ENCODE measurements at regions not wholly inside any gene's neighbourhood (a gene's known extent, or its start where the extent isn't known, plus 50 kb on each side); places are given as distances from the start of the nearest gene placed in this dataset.
"Not testable (repeated sequence)": the region's sequence is repeated elsewhere in the genome, so short reads cannot be mapped to it uniquely, and the experiment has no call there.

DNA sequence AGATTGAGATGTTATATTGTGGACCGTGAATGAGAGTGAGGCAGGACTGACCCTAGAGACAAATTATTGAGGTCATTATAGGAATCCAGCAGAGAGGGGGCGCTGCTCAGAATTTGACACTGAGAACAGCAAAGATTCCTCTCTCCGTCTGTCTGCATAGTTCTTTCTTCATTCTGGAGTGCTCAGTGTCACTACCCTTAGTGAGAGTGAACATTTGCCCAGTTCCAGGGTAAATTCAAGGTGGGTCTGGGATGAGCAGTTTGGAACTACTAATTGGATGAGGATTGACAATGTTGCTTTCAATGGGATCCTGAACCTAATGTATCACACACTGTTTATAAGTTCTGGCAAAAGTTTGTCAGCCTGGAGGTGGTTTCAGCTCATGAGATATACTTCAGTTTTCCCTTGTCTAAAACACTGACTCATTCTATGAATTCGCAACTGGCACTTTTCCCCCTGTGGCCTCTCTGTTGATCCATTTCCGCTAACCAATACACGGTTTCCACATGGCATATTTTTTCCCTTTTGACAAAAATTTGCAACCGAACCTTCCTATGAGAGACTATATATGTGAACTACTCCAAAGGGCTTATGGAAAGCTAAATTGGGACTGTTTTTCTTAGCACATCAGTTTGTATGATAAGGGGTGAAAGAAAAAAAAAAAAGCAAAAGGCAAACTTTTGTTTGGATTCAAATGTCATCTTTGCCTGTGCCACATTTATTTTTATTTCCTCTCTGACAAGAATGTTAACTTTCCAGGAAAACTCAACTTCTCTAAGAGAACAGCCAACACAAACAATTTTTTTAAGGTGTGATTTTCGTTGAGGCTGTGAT lies 1240.7 kb upstream of the WWC1 start:
- DNase-seq (ENCODE audit: low spot score), result no peak

- DNase-seq (ENCODE audit: low spot score), result no peak
These were observed 1240.1 kb upstream of the WWC1 start for GRCh38 chr5:167051402-167051768.

GRCh38 chr5:167052791-167053190 lies 1238.7 kb upstream of the WWC1 start:
- no peak for DNase-seq (ENCODE audit: low spot score)

GRCh38 chr5:167057665-167058064 lies 1233.8 kb upstream of the WWC1 start:
- no peak for DNase-seq (ENCODE audit: low spot score)

DNA sequence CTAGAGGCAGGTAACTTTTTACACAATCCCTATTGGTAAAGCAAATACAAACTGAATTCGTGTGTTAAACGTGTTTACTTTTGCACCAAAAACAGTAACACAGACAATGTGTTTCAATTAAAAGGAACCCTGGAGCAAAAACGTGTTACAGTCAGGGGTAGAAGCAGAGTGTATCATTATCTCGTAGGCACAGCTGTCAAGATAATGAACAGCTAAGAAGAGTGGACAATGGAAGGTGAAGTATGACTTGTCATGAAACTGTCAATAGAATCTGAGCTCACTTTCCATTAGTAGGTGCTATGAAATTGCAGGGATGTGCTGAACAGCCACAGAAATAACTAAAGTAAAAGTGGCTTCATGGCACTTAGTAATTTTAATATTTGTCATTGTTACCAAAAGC lies 1229.8 kb upstream of the WWC1 start:
- no peak for DNase-seq (ENCODE audit: low spot score)

- DNase-seq (ENCODE audit: low spot score), result no peak
These were observed 1228.3 kb upstream of the WWC1 start for GRCh38 chr5:167063116-167063515.

DNA sequence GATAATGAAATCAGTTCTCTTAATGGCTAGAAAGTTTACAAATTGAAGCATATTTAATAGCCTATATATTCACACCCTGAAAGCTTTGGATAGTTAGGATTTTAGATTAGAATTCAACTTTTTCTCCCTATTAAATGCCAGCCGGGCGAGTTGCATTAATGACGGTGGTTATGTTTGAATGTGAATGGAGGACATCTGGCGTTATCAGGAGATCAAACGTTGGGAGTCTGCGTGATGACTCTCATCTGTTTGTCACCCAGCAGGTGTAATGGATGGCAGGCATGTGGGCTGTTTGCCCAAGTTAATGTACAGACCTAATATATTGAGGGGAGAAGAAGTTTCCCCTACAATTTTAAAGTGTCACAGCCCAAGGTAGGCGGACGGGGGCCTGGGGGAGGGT lies 1227.7 kb upstream of the WWC1 start:
- DNase-seq (ENCODE audit: low spot score), result no peak

DNA sequence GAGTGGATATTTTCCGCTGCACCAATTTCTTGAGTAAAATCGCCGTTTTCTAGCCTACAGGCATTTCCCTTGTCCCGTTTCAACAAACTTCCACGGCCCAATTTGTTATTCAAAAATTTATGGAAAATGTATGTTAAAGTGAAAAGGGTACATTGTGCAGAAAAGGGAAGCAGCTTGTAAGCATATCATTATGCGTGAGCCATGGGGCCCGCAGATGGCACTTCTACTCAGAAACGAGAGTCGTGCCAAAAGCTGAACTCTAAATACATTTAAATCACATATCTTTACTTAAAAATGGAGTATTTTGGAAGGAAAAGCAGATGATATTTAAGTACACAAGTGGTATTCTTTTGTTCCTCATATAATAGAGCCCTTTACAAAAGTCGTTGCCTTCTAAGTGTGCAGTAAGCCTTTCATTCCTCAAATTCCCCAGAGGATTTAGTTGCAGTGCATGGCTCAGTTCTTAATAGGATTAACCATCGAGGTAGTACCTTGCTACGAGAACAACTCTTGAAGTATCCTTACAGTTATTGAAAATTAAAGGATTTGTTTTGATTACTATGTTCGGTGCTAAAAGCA lies 1227.2 kb upstream of the WWC1 start:
- DNase-seq (ENCODE audit: low spot score), result no peak

DNA sequence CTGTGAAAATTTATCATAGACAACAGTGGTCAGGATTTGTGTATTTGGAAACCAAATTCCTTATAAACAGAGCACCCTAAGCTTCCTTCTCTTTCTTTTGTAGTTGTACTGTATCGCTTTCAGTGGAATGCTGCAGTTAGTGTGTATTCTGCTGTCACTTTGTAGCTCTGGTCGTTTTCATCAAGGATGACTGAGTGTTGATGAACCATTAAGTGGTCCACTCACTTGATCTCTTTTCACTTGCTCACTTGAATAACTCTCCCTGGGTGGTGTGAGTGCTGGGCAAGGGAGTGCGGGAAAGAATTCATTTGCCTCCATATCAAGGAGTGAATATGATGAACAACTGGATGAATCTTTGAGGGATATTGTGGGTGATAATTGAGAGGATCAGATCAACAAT lies 1225.7 kb upstream of the WWC1 start:
- DNase-seq (ENCODE audit: low spot score), result no peak

GRCh38 chr5:167071981-167072610 lies 1219.3 kb upstream of the WWC1 start:
- no peak for DNase-seq (ENCODE audit: low spot score)

GRCh38 chr5:167081561-167081960 lies 1209.9 kb upstream of the WWC1 start:
- no peak for DNase-seq (ENCODE audit: low spot score)

- no peak for DNase-seq (ENCODE audit: low spot score)
These were observed 1194.6 kb upstream of the WWC1 start for GRCh38 chr5:167096816-167097215.

DNA sequence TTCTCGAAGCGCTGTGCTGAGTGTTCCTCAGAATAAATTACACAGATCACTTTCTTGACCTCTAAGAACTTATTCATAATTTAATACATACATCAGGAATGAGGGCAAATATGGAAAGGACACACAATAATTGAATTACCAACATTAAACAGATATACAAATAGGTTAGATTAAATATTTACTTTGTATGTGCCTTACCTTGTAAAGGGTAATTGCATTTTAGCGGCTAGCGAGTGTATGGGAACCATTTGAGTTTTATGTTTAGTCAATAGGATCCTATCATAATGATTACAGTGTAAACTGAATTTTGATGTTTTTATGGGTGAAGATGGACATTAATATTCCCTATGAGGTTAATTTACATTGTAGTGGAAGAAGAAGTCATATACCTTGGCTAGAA lies 1187.1 kb upstream of the WWC1 start:
- no peak for DNase-seq (ENCODE audit: low spot score)

DNA sequence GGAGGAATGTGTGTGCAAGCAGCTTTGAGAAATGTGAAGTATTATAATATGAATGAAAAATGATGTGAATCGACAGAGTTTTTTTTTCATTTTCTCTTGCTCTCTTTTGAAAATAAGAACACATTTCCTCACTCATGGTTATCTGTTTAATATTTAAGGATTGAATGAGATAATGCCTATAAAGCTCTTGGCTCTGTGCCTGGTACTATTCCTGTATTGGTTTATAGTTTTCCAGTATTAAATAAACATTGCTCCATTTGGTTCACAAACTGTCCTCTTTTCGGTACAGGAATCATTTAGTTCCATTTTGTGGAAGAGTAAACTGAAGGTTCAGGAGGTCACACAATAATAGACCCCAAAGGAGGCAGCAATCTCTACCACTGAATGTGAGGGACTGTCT lies 1185.5 kb upstream of the WWC1 start:
- no peak for DNase-seq (ENCODE audit: low spot score)

DNA sequence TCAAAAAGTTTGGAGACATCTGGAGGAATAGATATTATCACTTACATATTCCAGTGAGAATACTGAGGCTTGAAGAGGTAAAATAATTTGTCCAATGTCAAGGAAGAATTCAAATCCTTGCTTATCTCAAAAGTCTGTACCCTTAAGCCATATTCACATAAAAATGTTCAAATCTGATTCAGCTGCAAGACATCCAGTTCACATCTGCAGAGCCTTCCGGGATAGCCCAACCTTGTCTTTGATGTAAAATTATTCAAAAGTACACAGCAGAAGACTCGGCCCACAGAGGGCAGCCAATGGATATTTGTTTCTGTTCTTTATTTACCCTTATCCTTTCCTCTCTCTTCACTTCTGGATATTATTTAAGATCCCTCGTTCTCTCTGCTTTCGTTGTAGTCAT lies 1183.8 kb upstream of the WWC1 start:
- DNase-seq (ENCODE audit: low spot score), result no peak

DNA sequence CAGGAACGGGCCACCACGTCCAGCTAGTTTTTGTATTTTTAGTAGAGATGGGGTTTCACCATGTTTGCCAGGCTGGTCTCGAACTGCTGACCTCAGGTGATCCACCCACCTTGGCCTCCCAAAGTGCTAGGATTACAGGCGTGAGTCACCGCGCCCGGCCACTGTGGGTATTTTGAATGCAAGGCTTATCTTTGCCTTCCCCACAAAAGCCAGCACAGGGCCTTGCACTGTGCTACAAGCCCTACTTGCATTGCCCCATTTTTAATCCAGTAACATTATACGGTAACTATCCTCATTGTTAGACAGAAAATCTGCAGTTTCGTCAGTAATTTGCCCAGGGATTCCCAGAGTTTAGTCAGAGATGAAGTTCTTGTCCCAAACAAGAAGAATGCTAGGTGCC lies 1183.2 kb upstream of the WWC1 start:
- not testable (repeated sequence) for DNase-seq (ENCODE audit: low spot score)

GRCh38 chr5:167112556-167112955 lies 1178.9 kb upstream of the WWC1 start:
- DNase-seq (ENCODE audit: low spot score), result no peak

DNA sequence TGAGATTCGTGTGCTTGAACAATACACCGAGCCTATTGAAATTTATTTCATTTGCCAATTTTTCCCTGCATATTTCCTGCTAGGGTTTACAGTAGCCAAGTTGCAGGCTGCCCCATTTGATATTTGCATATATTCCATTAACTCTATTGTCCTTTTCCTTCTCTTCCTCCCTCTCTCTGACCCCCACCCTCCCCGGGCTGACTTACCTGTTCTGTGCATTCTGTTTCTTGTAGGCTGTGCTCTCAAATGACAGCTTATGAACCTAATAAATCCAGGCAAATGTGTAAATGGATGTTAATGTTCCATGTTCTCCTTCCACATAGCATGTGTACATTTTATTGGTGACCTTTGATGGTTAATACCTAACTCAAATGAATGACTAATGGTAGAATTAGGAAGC lies 1169.2 kb upstream of the WWC1 start:
- no peak for DNase-seq (ENCODE audit: low spot score)

DNA sequence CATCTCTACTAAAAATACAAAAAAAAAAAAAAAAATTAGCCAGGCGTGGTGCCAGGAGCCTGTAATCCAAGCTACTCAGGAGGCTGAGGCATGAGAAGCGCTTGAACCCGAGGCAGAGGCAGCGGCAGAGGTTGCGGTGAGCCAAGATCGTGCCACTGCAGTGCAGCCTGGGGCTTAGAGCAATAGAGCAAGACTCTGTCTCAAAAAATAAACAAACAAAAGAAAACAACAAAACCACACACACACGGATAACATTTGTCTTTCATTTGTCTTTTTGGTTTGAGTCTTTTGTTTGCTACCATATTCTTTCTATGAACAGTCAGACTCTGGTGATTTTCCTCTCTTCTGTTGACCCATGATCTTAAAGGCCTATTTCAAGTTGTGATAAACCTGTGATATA lies 1168.3 kb upstream of the WWC1 start:
- DNase-seq (ENCODE audit: low spot score), result no peak

DNA sequence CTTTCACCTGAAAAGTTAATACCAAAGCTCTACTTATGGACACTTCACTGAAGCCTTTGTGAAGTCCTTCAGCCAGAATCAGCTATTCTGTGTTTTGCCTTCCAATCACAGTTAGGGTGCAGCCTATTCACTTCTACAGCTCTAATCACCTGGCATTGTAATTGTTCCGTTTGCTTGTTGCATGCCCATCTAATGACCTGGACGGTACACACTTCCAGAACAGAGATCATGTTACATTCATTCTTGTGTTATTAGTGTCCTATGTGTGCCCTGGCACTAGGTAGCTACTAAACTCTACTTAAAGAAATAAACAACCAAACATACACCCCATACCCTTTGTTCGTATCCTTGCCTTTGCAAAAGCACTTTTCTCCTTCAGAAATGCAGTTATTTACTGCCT lies 1162.9 kb upstream of the WWC1 start:
- DNase-seq (ENCODE audit: low spot score), result no peak

- no peak for DNase-seq (ENCODE audit: low spot score)
These were observed 1150.7 kb upstream of the WWC1 start for GRCh38 chr5:167140548-167141291.

DNA sequence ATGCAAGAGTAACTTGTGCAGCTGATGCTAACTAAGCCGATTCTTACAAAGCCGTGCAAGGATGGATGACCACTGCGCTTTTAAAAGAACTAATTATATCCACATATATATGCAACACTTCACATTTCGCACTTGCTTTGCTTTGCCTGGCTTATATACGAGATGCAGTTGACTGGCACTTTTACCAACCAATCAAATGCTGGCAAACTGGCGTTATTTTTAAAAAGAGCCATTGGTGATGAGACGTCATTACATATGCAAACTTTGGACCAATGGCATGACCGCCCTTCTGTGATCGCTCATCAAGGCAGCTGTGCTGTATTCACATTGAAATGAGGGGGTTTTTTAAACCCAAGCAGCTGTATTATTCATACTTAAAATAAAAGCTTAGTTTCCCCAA lies 1147.7 kb upstream of the WWC1 start:
- DNase-seq (ENCODE audit: low spot score), result no peak

DNA sequence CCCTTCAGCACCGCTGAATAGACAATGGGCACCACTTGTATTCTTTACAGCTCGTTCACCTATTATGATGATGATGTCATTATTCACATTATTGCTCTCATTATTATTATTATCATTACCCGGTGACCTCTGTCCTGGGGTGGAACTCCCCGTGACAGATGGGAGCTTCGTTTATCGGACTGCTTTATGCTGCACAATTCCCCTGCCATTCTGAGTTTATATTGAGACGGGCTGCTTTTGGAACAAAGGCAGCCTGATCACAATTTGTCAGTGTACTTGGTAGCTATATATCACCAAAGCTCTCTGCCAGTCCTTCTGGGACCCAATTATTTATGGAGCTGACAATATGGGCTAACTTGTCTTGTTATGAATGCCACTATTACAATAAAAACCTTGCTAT lies 1145.6 kb upstream of the WWC1 start:
- no peak for DNase-seq (ENCODE audit: low spot score)
